Mesenchymal stem cell (in vitro differentiated cells and primary cell): ENCODE measurements at regions not wholly inside any gene's neighbourhood (a gene's known extent, or its start where the extent isn't known, plus 50 kb on each side); places are given as distances from the start of the nearest gene placed in this dataset.
"Not testable (repeated sequence)": the region's sequence is repeated elsewhere in the genome, so short reads cannot be mapped to it uniquely, and the experiment has no call there.

Source experiments
- DNase-seq: peaks from one replicate; pipeline ENCODE4 v3.0.0-alpha.2; 2013
- H2AFZ ChIP-seq: one replicate; pipeline ENCODE4 v1.6.1; 2013; ENCODE audit warnings: low read depth, mild to moderate bottlenecking, control low read depth, inconsistent platforms, low read length, moderate library complexity
- H2AK5ac ChIP-seq: 2 replicates; pipeline ENCODE4 v1.6.1; 2013; ENCODE audit warnings: low read length, moderate library complexity, mild to moderate bottlenecking, inconsistent platforms; ENCODE audit not compliant: severe bottlenecking
- H2BK120ac ChIP-seq: one replicate; pipeline ENCODE4 v1.6.1; 2013; ENCODE audit warnings: low read depth, mild to moderate bottlenecking, inconsistent platforms, low read length, moderate library complexity
- H2BK12ac ChIP-seq, 2 experiments: one replicate each; pipeline ENCODE4 v1.6.1; 2013; ENCODE audit warnings: inconsistent platforms in 2 of 2, low read length in 2 of 2, mild to moderate bottlenecking in 2 of 2, moderate library complexity in 2 of 2, control low read depth in 1 of 2
- H2BK15ac ChIP-seq: one replicate; pipeline ENCODE4 v1.6.1; 2013; ENCODE audit warnings: mild to moderate bottlenecking, low read depth, inconsistent platforms; ENCODE audit not compliant: poor library complexity, severe bottlenecking
- H2BK5ac ChIP-seq: 2 replicates; pipeline ENCODE4 v1.6.1; 2013; ENCODE audit warnings: low read depth, mild to moderate bottlenecking, low read length, control low read depth, inconsistent platforms; ENCODE audit not compliant: poor library complexity, severe bottlenecking
- H3K14ac ChIP-seq, 2 experiments: one replicate each; pipeline ENCODE4 v1.6.1; 2013; ENCODE audit warnings: inconsistent platforms in 2 of 2, low read length in 2 of 2, control low read depth in 1 of 2, mild to moderate bottlenecking in 1 of 2, moderate library complexity in 1 of 2
- H3K18ac ChIP-seq, 2 experiments: one replicate each; pipeline ENCODE4 v1.6.1; 2013; ENCODE audit warnings: inconsistent platforms in 2 of 2, low read length in 2 of 2, control low read depth in 1 of 2, low read depth in 1 of 2, mild to moderate bottlenecking in 1 of 2
- H3K23ac ChIP-seq, 2 experiments: one replicate each; pipeline ENCODE4 v1.6.1; 2013; ENCODE audit warnings: inconsistent platforms in 2 of 2, low read length in 2 of 2, mild to moderate bottlenecking in 2 of 2, moderate library complexity in 2 of 2, control low read depth in 1 of 2
- H3K27ac ChIP-seq: 2 replicates; pipeline ENCODE4 v1.5.1; 2013; ENCODE audit warnings: mild to moderate bottlenecking, moderate library complexity, low read length, control low read depth, inconsistent platforms; ENCODE audit not compliant: poor library complexity, severe bottlenecking
- H3K27me3 ChIP-seq, 2 experiments: 2 replicates each; pipeline versions ENCODE4 v1.6.1 to v1.7.0; 2013; ENCODE audit warnings: low read length in 2 of 2, mild to moderate bottlenecking in 2 of 2, moderate library complexity in 2 of 2, control low read depth in 1 of 2, inconsistent platforms in 1 of 2; ENCODE audit not compliant: control insufficient read depth in 1 of 2, insufficient read depth in 1 of 2
- H3K36me3 ChIP-seq, 2 experiments: 2 replicates each; pipeline versions ENCODE4 v1.6.1 to v1.7.0; 2013; ENCODE audit warnings: low read length in 2 of 2, control low read depth in 1 of 2, inconsistent platforms in 1 of 2, low read depth in 1 of 2, mild to moderate bottlenecking in 1 of 2; ENCODE audit not compliant: insufficient read depth in 2 of 2, control insufficient read depth in 1 of 2
- H3K4ac ChIP-seq, 2 experiments: one replicate each; pipeline ENCODE4 v1.6.1; 2013; ENCODE audit warnings: inconsistent platforms in 2 of 2, low read length in 2 of 2, mild to moderate bottlenecking in 2 of 2, moderate library complexity in 2 of 2, control low read depth in 1 of 2, low read depth in 1 of 2
- H3K4me1 ChIP-seq: 2 replicates; pipeline ENCODE4 v1.6.1; 2013; ENCODE audit warnings: low read depth, low read length, control low read depth; ENCODE audit not compliant: control insufficient read depth, insufficient read depth
- H3K4me2 ChIP-seq: 2 replicates; pipeline ENCODE4 v1.6.1; 2013; ENCODE audit warnings: low read length, mild to moderate bottlenecking, inconsistent platforms; ENCODE audit not compliant: poor library complexity, severe bottlenecking
- H3K4me3 ChIP-seq, 2 experiments: 2 replicates each; pipeline versions ENCODE4 v1.5.1 to v1.7.0; 2013; ENCODE audit warnings: low read length in 2 of 2, mild to moderate bottlenecking in 2 of 2, control low read depth in 1 of 2, low read depth in 1 of 2; ENCODE audit not compliant: insufficient read depth in 1 of 2
- H3K79me1 ChIP-seq: replicated peaks from 2 replicates; pipeline ENCODE4 v1.6.1; 2013; ENCODE audit warnings: mild to moderate bottlenecking, control low read depth, low read length, inconsistent platforms; ENCODE audit not compliant: poor library complexity, severe bottlenecking
- H3K9ac ChIP-seq: 2 replicates; pipeline ENCODE4 v1.7.0; 2013; ENCODE audit warnings: mild to moderate bottlenecking, low read length, moderate library complexity
- H3K9me3 ChIP-seq: 2 replicates; pipeline ENCODE4 v1.7.0; 2013; ENCODE audit warnings: mild to moderate bottlenecking, low read length; ENCODE audit not compliant: control insufficient read depth
- H4K8ac ChIP-seq: one replicate; pipeline ENCODE4 v1.6.1; 2013; ENCODE audit warnings: inconsistent platforms, mild to moderate bottlenecking, low read length, moderate library complexity
- H4K91ac ChIP-seq: one replicate; pipeline ENCODE4 v1.6.1; 2013; ENCODE audit warnings: mild to moderate bottlenecking, low read length, inconsistent platforms
- WGBS: methylation state at CpG from one replicate; pipeline ENCODE4 v1.1.7; 2013; ENCODE audit warnings: mixed read lengths; 5-methylcytosine and 5-hydroxymethylcytosine counted together

DNA sequence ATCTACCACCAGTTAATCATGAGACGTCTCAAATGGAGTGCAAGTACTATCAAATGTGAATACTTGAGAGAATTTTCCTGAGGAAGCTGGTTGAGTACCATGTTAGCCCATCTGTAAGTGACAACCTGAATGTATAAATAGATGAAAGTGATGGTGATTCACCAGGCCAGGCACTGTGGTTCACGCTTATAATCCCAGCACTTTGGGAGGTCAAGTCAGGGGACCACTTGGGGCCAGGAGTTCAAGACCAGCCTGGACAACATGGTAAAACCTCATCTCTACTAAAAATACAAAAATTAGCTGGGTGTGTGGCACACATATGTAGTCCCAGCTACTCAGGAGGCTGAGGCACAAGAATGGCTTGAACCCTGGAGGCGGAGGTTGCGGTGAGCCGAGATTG is 288.0 kb upstream of the CLEC14A start:
- H3K14ac ChIP-seq, H3K4ac ChIP-seq, H3K4me2 ChIP-seq, H3K27ac ChIP-seq, H3K4me1 ChIP-seq, H3K4me3 ChIP-seq, H4K91ac ChIP-seq, H3K36me3 ChIP-seq, H3K27me3 ChIP-seq, H2BK120ac ChIP-seq, DNase-seq, H2BK15ac ChIP-seq, H3K9me3 ChIP-seq, H3K9ac ChIP-seq, H4K8ac ChIP-seq, H3K18ac ChIP-seq, H3K79me1 ChIP-seq, H2AFZ ChIP-seq, H2BK5ac ChIP-seq, H2BK12ac ChIP-seq, H2AK5ac ChIP-seq, H3K23ac ChIP-seq: not testable (repeated sequence)
- 98% methylated on average over 5 of the region's 5 CpGs for WGBS

DNA sequence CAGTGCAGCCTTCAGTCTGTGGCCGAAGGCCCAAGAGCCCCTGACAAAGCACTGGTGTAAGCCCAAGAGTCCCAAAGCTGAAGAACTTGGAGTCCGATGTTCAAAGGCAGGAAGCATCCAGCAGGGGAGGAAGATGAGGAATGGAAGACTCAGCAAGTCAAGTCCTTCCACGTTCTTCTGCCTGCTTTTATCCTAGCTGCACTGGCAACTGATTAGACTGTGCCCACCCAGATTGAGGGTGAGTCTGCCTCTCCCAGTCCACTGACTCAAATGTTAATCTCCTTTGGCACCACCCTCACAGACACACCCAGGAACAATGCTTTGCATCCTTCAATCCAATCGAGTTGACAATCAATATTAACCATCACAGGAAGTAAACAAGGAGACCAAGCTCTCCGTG is 282.2 kb upstream of the CLEC14A start:
- not testable (repeated sequence) for H3K4me1 ChIP-seq, H2BK120ac ChIP-seq, H3K4me2 ChIP-seq, H3K4me3 ChIP-seq, H3K9ac ChIP-seq, H2AFZ ChIP-seq, H3K14ac ChIP-seq, H3K23ac ChIP-seq, H2BK5ac ChIP-seq, H3K18ac ChIP-seq, H3K79me1 ChIP-seq, H2AK5ac ChIP-seq, H4K91ac ChIP-seq, DNase-seq, H3K36me3 ChIP-seq, H3K9me3 ChIP-seq, H2BK15ac ChIP-seq, H3K4ac ChIP-seq, H4K8ac ChIP-seq, H3K27me3 ChIP-seq, H3K27ac ChIP-seq
- 90% methylated on average over 4 of the region's 5 CpGs for WGBS
- peak overlapping the region in 1 of 2 experiments; percentile 39 for H2BK12ac ChIP-seq

DNA sequence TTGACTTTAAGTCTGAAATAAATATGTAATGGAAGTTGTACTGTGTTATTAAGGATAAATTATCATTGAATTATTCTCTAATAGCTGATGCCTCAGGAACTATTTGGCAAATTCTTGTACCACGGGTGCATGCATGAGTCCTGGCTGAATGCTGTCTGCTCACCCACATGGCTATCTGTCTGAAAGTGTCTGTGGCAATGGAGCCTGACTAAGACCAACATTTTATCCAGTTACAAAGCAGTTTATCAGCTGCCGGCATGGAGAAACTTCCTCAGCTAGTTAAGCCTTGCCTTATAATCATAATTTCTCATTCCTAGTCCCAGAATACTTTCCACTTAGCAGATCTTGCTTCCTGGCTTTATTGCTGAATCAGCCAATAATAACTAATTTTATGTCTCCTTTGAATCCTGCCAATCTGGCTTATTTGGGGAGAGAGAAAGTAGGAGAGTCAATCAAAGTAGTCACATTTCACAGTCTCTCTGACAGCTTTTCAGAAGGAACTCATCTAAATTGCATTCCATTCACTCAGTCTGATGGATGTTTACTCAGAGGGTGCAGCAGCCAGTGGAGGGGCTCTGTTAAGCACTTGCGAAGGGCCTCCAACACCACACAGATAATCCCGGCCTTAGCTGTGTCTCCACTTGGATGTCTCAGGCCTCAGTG is 280.6 kb upstream of the CLEC14A start:
- H2BK12ac ChIP-seq, result no peak overlapping the region
- peak overlapping the region in 1 of 2 experiments; percentile 60 for H3K4ac ChIP-seq
- H3K9me3 ChIP-seq, result no peaks in the 10 kb centered on the region
- no peaks in the 10 kb centered on the region for H3K79me1 ChIP-seq
- H4K91ac ChIP-seq, result no peak overlapping the region
- H3K4me2 ChIP-seq, result no peak overlapping the region
- H3K27ac ChIP-seq, result no peak overlapping the region
- H2BK120ac ChIP-seq, result no peak overlapping the region
- no peak overlapping the region for H3K4me3 ChIP-seq
- H3K27me3 ChIP-seq, result no peaks in the 10 kb centered on the region
- peak; percentile 22 for DNase-seq
- H3K23ac ChIP-seq, result no peak overlapping the region
- no peak overlapping the region for H3K9ac ChIP-seq
- no peak overlapping the region for H4K8ac ChIP-seq
- H2BK15ac ChIP-seq, result no peak overlapping the region
- H3K18ac ChIP-seq, result peak overlapping the region in 1 of 2 experiments; percentile 54
- no peak overlapping the region for H2AFZ ChIP-seq
- no peak overlapping the region for H3K14ac ChIP-seq
- H3K4me1 ChIP-seq, result no peaks in the 10 kb centered on the region
- whole genome bisulfite sequencing, result 50% methylated on average over 2 of the region's 4 CpGs
- no peak overlapping the region for H2AK5ac ChIP-seq
- H3K36me3 ChIP-seq, result no peaks in the 10 kb centered on the region
- no peak overlapping the region for H2BK5ac ChIP-seq

DNA sequence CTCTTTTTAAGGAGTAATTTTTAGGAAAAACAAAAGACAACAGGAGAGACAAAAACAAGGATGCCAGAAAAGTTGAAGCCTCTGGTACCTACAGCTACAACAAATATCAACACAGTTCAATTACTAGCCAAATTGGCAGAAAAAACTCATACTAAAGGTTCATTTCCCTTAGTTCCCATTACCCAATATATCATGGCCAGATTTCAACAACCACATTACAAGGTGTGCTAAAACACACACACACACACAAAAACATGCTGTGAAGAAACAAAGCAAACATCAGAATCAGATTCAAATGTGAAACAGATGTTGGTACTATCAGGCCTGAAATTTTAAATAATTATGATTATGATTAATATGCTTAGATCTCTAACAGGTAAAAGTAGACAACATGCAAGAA is 272.7 kb upstream of the CLEC14A start:
- Histone ChIP-seq H4K91ac (no peak overlapping the region), H2AK5ac (no peak overlapping the region), H3K36me3 (no peaks in the 10 kb centered on the region), H3K9me3 (no peaks in the 10 kb centered on the region), H3K14ac (no peak overlapping the region), H3K18ac (no peak overlapping the region), H3K79me1 (no peaks in the 10 kb centered on the region), H2BK15ac (no peak overlapping the region), H3K4me2 (no peak overlapping the region), H2BK12ac (no peak overlapping the region), H2AFZ (no peak overlapping the region), H2BK5ac (no peak overlapping the region), H3K4me3 (no peak overlapping the region), H2BK120ac (no peak overlapping the region), H3K27ac (no peak overlapping the region), H3K4me1 (no peaks in the 10 kb centered on the region), H4K8ac (no peak overlapping the region), H3K9ac (no peak overlapping the region), H3K27me3 (no peaks in the 10 kb centered on the region), H3K23ac (no peak overlapping the region), H3K4ac (no peak overlapping the region)
- no peak for DNase-seq
